MCF 10A (cell line): ENCODE measurements at regions not wholly inside any gene's neighbourhood (a gene's known extent, or its start where the extent isn't known, plus 50 kb on each side); places are given as distances from the start of the nearest gene placed in this dataset.

Experiments used
- BruUV-seq: library from RNA; stranded (reverse); fragments of 400-500 nt; replicated peaks from 2 replicates; lab custom pipeline; 2021; lab: Mats Ljungman, UMichigan
- CTCF ChIA-PET: fragments of 300-600 bp; sonication (Branson Sonifier 250); formaldehyde crosslinking; extraction: SDS; loops from one replicate; lab custom pipeline; 2021; ENCODE audit warnings: antibody characterized with exemption, inconsistent platforms; lab: Yijun Ruan, JAX
- POLR2A ChIA-PET: fragments of 300-600, 350-650 bp; sonication (Branson Sonifier 250); formaldehyde crosslinking; extraction: SDS; loops from one replicate; lab custom pipeline; 2020; ENCODE audit warnings: antibody characterized with exemption, inconsistent platforms; lab: Yijun Ruan, JAX
- DNase-seq: peaks from one replicate; pipeline ENCODE4 v3.0.0-alpha.2; 2018; ENCODE audit not compliant: unreplicated experiment
- H3K27ac Mint-ChIP-seq: one replicate; pipeline ENCODE4 v1.8.0; 2022; ENCODE audit warnings: mild to moderate bottlenecking, low read depth, mixed read lengths; ENCODE audit not compliant: unreplicated experiment
- H3K27me3 Mint-ChIP-seq: one replicate; pipeline ENCODE4 v1.8.0; 2022; ENCODE audit warnings: mixed read lengths; ENCODE audit not compliant: insufficient read depth, unreplicated experiment
- H3K36me3 Mint-ChIP-seq: one replicate; pipeline ENCODE4 v1.8.0; 2022; ENCODE audit warnings: mild to moderate bottlenecking, moderate library complexity, mixed read lengths; ENCODE audit not compliant: insufficient read depth, unreplicated experiment
- H3K4me1 Mint-ChIP-seq: one replicate; pipeline ENCODE4 v1.8.0; 2022; ENCODE audit warnings: mixed read lengths; ENCODE audit not compliant: insufficient read depth, unreplicated experiment
- H3K4me3 Mint-ChIP-seq: one replicate; pipeline ENCODE4 v1.8.0; 2022; ENCODE audit warnings: mild to moderate bottlenecking, moderate library complexity, mixed read lengths; ENCODE audit not compliant: unreplicated experiment
- H3K9me3 Mint-ChIP-seq: one replicate; pipeline ENCODE4 v1.8.0; 2022; ENCODE audit warnings: mixed read lengths; ENCODE audit not compliant: unreplicated experiment
- CTCF ChIP-seq: fragments of 200-600 bp; IDR thresholded peaks from one replicate; pipeline ENCODE4 v1.8.0; 2022; ENCODE audit warnings: antibody characterized with exemption, mild to moderate bottlenecking; ENCODE audit not compliant: unreplicated experiment
- intact Hi-C: fragments of 100-400 bp; cut with micrococcal nuclease; formaldehyde crosslinking; loops from 2 replicates; pipeline ENCODE4 v1.14.1; 2022

GRCh38 chr12:24134092-24134491 lies 184.6 kb upstream of the SOX5 start:
- ChIA-PET POLR2A (no interaction called here), CTCF (no interaction called here)
- Mint-ChIP-seq H3K9me3 (no peaks in the 10 kb centered on the region), H3K4me3 (no peak overlapping the region), H3K36me3 (no peaks in the 10 kb centered on the region), H3K4me1 (no peaks in the 10 kb centered on the region), H3K27me3 (peaks cover 11% of the 10 kb centered on the region), H3K27ac (no peak overlapping the region)
- intact Hi-C loops: no loop called here
- no peak for TF ChIP-seq CTCF
- BruUV-seq: no TSS peak
- DNase-seq: no peak

GRCh38 chr12:24133384-24133783 lies 183.9 kb upstream of the SOX5 start:
- no TSS peak for BruUV-seq
- Mint-ChIP-seq H3K36me3 (no peaks in the 10 kb centered on the region), H3K9me3 (no peaks in the 10 kb centered on the region), H3K27me3 (peaks cover 11% of the 10 kb centered on the region), H3K4me3 (no peak overlapping the region), H3K4me1 (no peaks in the 10 kb centered on the region), H3K27ac (no peak overlapping the region)
- intact Hi-C loops: no loop called here
- no peak for TF ChIP-seq CTCF
- no peak for DNase-seq
- POLR2A ChIA-PET: interaction anchor here (0.5 kb wide), 1 partner anchor 62 kb away, joined by 3 read pairs; no protein-coding TSS in a partner anchor
- CTCF ChIA-PET: no interaction called here

GRCh38 chr12:24127919-24128721 lies 178.7 kb upstream of the SOX5 start:
- no peak for TF ChIP-seq CTCF
- ChIA-PET CTCF (interaction anchor here (0.5 kb wide), 1 partner anchor 198 kb away, joined by 3 read pairs; no protein-coding TSS in a partner anchor), POLR2A (interaction anchor here (0.5 kb wide), 1 partner anchor 622 kb away, joined by 3 read pairs; no protein-coding TSS in a partner anchor)
- Mint-ChIP-seq H3K4me1 (no peaks in the 10 kb centered on the region), H3K27me3 (no peaks in the 10 kb centered on the region), H3K4me3 (no peak overlapping the region), H3K9me3 (no peaks in the 10 kb centered on the region), H3K27ac (no peak overlapping the region), H3K36me3 (no peaks in the 10 kb centered on the region)
- intact Hi-C loops: no loop called here
- BruUV-seq: no TSS peak
- DNase-seq: no peak

GRCh38 chr12:24125280-24125679 lies 175.8 kb upstream of the SOX5 start:
- H3K4me1 Mint-ChIP-seq: no peaks in the 10 kb centered on the region
- no peaks in the 10 kb centered on the region for H3K36me3 Mint-ChIP-seq
- no peaks in the 10 kb centered on the region for H3K27me3 Mint-ChIP-seq
- CTCF ChIA-PET: interaction anchor here (0.6 kb wide), 1 partner anchor 655 kb away, joined by 3 read pairs; no protein-coding TSS in a partner anchor
- intact Hi-C loops: no loop called here
- TF ChIP-seq CTCF: no peak
- no TSS peak for BruUV-seq
- no peak overlapping the region for H3K4me3 Mint-ChIP-seq
- POLR2A ChIA-PET: no interaction called here
- H3K27ac Mint-ChIP-seq: no peak overlapping the region
- DNase-seq: no peak
- H3K9me3 Mint-ChIP-seq: no peaks in the 10 kb centered on the region
